ENCODE measurements at regions not wholly inside any gene's neighbourhood (a gene's known extent, or its start where the extent isn't known, plus 50 kb on each side); places are given as distances from the start of the nearest gene placed in this dataset.

- DNase-seq (ENCODE audit: low read depth in 1 of 2, low spot score in 1 of 2), result peak; percentile 34 to 46
- TF ChIP-seq HOXB5 (CRISPR knock-in tag; IDR thresholded peaks at IDR 0.05), result no peak
- peak; percentile 88 for TF ChIP-seq USF2 (IDR thresholded peaks at IDR 0.05)
Observed at GRCh38 chr17:79513820-79514535, 96.9 kb downstream of the RBFOX3 start.

GRCh38 chr17:79513206-79513605 is 97.6 kb downstream of the RBFOX3 start:
- CTCF ChIA-PET, result interaction anchor here (1.0 kb wide), 1 partner anchor 10 kb away, joined by 3 read pairs; no protein-coding TSS in a partner anchor
- ATAC-seq, result no peak
- no peak for TF ChIP-seq ZFP36 (IDR thresholded peaks at IDR 0.05; ENCODE audit: borderline replicate concordance, partially characterized antibody)
- TF ChIP-seq REST (IDR thresholded peaks at IDR 0.05), result no peak
- TF ChIP-seq MYC (IDR thresholded peaks at IDR 0.05; ENCODE audit: borderline replicate concordance, low read length), result no peak
- TF ChIP-seq CEBPB (IDR thresholded peaks at IDR 0.05), result no peak
- no peak for TF ChIP-seq GATA3 (IDR thresholded peaks at IDR 0.05; ENCODE audit: borderline replicate concordance)
- no peak for TF ChIP-seq JUNB (IDR thresholded peaks at IDR 0.05)
- no peak for TF ChIP-seq EP300 (IDR thresholded peaks at IDR 0.05)
- TF ChIP-seq FOSB (CRISPR knock-in tag; IDR thresholded peaks at IDR 0.05), result no peak
- no peak for TF ChIP-seq POLR2A (IDR thresholded peaks at IDR 0.05; ENCODE audit: low read length)
- TF ChIP-seq KDM1A (IDR thresholded peaks at IDR 0.05; ENCODE audit: low read depth), result no peak
- no peak for TF ChIP-seq MAZ (IDR thresholded peaks at IDR 0.05; ENCODE audit: borderline replicate concordance, low read depth, low read length)
- TF ChIP-seq CHD4 (IDR thresholded peaks at IDR 0.05; ENCODE audit: borderline replicate concordance), result no peak
- TF ChIP-seq BHLHE40 (IDR thresholded peaks at IDR 0.05; ENCODE audit: low read depth, low read length), result no peak
- TF ChIP-seq CBX8 (IDR thresholded peaks at IDR 0.05), result no peak
- no peak for TF ChIP-seq FOSL2 (IDR thresholded peaks at IDR 0.05)
- TF ChIP-seq FOSL2 (CRISPR knock-in tag; IDR thresholded peaks at IDR 0.05), result no peak
- no peak for TF ChIP-seq RNF2 (IDR thresholded peaks at IDR 0.05; ENCODE audit: borderline replicate concordance, low read depth)
- TF ChIP-seq CTCF (IDR thresholded peaks at IDR 0.05), result no peak
- TF ChIP-seq EHMT2 (IDR thresholded peaks at IDR 0.05; ENCODE audit: low read depth), result no peak
- WGBS (ENCODE audit: missing lambda C conversion rate), result 87% methylated on average over 4 of the region's 4 CpGs
- FAIRE-seq, result no peak
- POLR2A ChIA-PET, result no interaction called here
- Histone ChIP-seq H3K4me3 (no peak overlapping the region), H3K9me3 (peaks cover 13% of the 10 kb centered on the region), H3K4me2 (no peak overlapping the region), H3K4me1 (peaks cover 19% of the 10 kb centered on the region), H3K27ac (no peak overlapping the region)
- DNase-seq (ENCODE audit: low read depth in 1 of 2, low spot score in 1 of 2), result no peak

More at GRCh38 chr17:79513820-79514535, 96.9 kb downstream of the RBFOX3 start:
- Histone ChIP-seq H3K9me3 (peaks cover 13% of the 10 kb centered on the region), H3K4me1 (peaks cover 19% of the 10 kb centered on the region), H3K27ac (no peak overlapping the region), H3K4me3 (no peak overlapping the region), H3K4me2 (no peak overlapping the region)
- ChIA-PET POLR2A (no interaction called here), CTCF (interaction anchor here (0.5 to 1.0 kb wide), 2 partner anchors 9 to 156 kb away, joined by 3 read pairs; no protein-coding TSS in a partner anchor)
- ATAC-seq (peak in 1 of 2 experiments; percentile 59; a peak in 3 of 6 replicates), FAIRE-seq (no peak)
- 95% methylated on average over 17 of the region's 17 CpGs for WGBS (ENCODE audit: missing lambda C conversion rate)

All from A549 (cell line).